GM18526 (cell line): ENCODE measurements at regions not wholly inside any gene's neighbourhood (a gene's known extent, or its start where the extent isn't known, plus 50 kb on each side); places are given as distances from the start of the nearest gene placed in this dataset.

Experiments used
- POLR2A ChIP-seq: IDR thresholded peaks from 3 replicates; pipeline ENCODE4 v1.6.1; 2011; ENCODE audit not compliant: insufficient read length; ENCODE audit errors: extremely low read depth

DNA sequence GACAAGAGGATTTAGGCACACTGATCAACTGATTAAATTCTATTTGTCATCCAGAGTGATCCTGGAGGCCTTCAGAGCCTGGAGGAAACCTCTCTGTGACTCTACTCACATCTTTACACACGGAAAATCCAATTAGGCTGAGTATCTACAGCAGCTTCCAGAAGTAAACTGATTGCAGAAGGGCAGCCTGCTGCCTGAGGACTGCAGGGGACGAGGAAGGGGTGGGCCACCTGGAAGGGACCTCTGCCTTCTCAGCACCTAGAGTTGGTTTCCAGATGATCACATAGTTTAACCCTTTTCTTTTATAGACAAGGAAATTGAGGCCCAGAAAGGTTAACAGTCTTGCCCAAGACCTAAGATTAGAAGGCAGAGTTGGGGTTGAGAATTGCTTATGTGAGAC is 206.1 kb downstream of the DAD1 start:
- no peak for TF ChIP-seq POLR2A

DNA sequence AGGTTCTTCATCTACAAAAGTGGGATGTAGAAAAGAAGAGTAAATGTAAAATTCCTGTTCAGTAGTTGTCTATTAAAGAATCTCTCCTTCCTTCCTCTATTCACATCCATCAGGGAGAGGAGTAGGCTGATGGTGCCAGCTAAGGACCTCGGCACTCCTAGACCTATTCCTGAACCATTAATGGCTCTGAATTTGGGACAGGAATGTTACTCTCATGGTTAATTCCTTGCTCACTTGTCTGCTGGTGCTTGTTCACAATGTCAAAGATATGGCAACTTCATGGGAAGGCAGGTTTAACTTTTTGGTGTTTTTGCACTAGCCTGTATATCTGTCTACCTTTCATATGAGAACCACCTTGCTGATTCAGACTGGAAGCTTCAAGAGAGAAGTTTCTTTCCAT is 206.6 kb downstream of the DAD1 start:
- no peak for TF ChIP-seq POLR2A

DNA sequence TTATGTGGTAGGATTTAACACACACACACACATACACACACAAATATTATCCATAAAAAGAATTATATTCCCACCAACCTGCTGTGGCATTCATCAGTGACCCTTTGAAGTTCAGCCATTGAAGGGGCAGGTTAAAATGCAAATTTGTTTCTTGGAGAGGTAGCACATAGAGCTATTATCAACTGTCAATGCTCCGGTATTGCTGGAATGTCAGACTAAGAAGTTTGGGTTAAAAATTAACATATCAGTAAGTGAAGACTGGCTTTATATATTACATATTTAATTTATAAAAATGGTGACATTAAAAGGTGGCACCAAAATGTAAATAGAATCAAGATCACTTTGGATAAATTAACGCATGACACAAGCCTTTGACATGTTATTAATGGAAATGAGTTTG is 207.3 kb downstream of the DAD1 start:
- TF ChIP-seq POLR2A, result no peak

DNA sequence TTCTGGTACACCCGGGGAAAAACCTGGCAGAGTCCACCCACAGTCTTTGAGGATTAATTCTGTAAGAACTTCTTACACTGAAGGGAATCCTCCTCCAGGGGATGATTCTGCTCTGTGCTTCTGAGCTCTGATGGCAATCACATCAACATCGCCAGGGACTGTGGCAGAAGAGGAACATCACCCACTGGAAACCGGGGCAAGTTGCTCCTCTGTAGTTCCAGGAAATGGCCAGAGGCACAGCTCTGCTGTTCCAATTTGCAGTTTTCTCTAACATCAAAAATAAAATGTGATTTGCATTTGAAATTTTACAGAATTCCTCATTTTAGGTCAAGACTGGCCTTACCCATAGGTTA is 207.6 kb downstream of the DAD1 start:
- no peak for TF ChIP-seq POLR2A

DNA sequence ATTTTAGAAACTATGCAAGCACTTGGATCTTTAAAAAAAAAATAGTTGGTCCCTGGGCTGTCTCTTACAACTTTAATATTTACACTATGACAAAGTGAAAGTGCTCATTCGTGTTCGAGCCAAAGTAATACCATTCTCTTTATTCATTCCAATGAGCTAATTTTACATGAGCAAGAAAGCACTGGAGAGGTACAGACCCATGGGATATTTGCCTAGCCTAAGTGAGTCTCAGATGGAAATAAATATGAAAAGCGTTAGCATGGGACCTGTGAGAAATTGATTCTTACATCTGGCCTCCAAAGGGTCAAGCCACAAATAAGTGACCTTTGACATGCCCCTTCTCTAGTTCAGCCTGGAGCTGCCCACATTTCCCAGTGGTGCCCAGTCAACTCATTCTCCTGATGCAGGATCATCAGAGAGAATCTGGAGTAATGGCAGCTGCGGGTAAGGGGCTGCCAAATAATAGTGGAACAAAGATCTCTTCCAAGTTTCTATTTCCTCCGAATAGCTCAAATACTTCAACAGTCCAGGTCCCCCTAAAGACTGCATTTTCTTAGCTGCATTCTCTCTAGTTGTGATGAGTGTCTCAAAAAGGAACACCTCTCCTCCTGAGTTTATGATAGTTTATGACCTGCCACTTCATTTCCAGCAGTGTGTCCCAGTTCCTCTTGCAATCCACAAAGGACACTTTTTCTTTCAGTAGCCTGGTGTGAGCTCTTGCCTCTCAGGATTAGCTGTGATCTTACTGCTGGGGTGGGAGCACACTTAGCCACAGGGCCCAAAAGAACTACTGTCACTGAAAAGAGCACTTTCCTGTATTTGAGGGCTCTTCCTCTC is 208.2 kb downstream of the DAD1 start:
- TF ChIP-seq POLR2A, result no peak

DNA sequence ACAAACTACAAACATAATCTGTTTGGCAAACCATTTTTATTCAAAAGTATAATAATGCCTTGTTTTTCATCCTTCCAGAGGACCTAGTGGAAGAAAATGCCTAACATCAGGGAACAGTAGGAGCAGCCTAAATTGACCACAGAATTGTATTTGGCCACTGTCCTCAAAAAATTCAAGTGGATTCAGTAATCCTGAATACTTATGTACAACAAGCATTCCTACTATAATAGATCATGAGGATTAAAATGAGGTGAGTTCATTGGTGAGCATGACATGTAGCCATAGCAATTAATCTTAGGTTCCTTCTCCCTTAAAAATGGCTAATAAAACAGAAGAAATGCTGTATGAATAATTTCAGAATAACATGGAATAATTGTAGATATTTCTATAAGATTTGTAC is 209.3 kb downstream of the DAD1 start:
- no peak for TF ChIP-seq POLR2A

DNA sequence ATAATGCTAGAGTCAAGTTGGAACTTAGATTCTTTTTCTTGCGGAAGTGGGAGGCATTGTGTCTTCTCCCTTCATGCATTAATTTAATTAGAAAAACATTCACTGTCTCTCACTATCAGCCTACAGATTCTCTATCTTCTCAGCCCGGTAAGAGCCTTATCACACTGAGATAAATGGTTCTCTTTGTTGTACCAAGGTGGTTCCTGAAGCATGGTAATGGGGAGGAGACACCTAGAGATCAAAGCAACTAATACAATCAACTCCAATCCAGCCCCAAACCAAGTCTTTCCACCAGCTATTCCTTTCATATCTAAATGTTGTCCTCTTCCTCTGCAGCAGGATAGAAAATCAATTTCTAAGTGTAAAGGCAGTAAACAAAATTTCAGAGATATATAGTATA is 210.8 kb downstream of the DAD1 start:
- TF ChIP-seq POLR2A, result no peak

DNA sequence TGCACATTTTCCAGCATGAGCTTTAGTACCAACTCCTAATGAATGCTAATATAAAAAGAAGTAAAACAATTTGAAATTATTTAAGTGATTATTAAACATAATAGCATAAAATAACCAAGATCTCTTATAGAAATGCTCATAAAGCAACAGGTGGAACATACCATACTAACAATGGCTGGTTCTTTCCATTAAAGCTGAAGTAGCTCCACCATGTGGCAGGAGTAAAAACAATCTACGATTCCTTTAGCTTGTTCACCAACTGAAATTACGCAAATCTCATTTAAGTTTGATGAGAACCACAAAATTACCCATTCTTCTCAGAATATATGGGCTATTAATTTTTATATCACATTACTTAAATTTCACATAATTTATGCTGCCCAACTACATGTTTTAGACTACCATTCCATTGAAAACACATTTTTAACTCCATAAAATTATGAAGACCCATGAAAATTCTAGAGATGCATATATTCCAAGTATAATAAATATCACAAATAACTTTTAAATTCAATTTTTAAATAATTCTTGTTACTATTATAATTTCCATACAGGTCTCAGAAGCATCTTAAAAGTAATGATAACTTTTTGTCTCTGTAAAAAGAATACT is 213.6 kb downstream of the DAD1 start:
- no peak for TF ChIP-seq POLR2A

DNA sequence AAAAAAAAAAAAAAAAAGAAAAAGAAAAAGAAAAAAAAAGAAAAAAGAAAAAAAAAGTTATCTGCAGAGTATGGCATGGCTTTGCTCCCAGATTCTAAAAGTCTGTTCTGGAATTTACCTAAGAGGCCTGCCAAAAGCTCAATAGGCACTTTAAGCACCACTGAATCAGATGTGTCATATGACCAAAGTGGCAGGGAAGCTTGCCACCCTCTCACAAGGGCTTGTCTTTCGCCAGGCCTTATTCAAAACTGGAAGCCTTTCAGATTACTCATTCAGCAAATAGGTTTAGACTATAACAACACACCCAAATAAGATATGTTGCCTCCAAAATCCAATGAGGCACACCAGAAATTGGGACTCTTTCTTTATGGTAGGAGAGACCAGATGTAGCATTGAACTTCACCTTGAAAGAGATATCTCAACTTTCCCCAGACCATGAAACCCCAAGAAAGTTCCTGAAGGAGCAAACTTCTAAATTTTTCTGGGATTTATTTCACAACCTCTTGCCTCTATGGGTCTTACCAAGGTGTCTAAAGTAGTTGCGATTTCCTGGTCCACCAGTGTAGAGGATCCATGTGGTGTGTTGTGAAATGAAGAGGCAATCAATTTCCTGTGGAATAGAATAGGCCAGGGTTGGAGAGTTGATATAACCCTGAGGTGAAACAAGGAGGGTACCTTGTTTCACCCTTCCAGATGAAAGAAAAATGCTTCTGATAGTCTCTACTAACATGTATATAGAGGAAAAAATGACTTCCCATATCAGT is 218.8 kb downstream of the DAD1 start:
- TF ChIP-seq POLR2A, result no peak

DNA sequence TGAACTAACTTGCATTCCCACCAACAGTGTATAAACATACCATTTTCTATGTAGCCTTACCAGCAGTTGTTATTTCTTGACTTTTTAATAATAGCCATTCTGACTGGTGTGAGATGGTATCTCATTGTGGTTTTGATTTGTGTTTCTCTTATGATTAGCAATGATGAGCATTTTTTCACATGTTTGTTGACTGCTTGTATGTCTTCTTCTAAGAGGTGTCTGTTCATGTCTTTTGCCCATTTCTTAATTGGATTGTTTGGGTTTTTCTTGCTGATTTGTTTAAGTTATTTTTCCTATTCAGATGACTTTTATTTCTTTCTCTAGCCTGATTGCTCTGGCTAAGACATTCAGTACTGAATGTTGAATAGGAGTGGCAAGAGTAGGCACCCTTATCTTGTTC is 230.3 kb downstream of the DAD1 start:
- no peak for TF ChIP-seq POLR2A

DNA sequence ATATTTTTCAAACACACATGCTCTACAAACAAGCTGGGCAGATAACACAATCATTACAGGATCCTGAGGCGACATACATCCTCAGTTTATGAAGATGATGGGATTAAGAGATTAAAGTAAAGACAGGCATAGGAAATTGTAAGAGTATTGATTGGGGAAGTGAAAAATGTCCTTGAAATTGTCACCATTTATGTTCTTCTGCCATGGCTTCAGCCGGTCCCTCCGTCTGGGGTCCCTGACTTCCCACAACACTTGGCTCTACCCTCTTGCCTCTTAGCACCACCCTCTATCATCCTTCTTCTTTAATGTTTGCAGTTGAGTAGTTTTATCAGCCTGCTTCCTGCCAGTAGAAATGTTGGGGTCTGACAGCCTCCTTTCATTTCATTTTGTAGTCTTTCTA is 244.4 kb downstream of the DAD1 start:
- TF ChIP-seq POLR2A, result no peak

DNA sequence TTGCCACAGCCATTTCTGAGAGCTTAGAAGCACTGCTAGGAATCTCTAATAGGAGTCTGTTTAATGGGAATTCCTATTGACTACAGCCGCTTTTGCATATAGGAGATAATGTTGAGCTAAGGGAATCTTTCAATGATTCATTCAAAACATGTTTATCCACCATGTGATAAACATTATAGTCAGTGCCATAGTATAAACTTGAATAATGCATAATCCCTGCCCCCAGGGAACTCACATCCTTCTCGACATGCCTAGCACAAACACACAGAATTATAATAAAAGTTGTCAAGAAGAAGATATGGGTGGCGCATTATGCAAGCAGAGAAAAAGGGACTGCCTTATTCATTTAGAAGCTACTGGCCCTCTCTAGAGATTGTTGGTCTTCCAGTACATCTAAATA is 248.0 kb downstream of the DAD1 start:
- no peak for TF ChIP-seq POLR2A

DNA sequence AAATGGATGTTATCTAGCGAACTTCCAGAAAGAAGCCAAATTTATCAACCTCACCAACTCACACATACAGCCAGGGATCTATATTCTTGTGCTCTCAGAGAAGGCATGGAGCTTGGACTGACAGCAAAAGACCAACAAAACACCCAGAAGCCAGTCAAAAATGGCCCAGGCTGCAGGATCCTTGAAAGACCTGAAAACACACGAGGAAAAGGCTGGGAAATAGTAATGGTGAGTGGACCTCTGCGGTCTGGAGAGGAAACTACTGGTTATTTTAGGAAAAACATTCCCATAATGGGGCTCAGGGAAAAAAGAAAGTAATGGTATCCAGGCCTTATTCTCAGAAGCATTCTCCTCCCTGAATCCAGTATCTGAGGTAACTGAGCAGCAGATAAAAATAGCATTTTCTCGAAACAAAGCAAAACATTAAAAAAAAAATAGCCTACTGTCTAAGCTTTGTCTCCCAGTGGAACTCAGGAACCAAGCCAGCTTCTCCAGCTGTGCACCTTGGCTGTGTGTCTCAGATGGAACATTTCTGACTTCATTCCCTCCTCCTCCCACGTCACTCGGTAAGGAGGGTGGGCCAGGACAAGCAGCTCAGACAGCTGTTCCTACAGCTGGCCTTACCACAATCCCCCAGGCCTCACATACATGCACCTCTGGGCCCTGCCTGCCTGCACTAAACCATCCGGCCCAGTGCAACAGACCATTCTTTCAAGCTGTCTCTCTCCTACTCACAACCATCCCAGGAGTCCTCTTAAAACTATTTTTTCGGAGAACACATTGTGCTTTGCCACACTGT is 249.9 kb downstream of the DAD1 start:
- no peak for TF ChIP-seq POLR2A

DNA sequence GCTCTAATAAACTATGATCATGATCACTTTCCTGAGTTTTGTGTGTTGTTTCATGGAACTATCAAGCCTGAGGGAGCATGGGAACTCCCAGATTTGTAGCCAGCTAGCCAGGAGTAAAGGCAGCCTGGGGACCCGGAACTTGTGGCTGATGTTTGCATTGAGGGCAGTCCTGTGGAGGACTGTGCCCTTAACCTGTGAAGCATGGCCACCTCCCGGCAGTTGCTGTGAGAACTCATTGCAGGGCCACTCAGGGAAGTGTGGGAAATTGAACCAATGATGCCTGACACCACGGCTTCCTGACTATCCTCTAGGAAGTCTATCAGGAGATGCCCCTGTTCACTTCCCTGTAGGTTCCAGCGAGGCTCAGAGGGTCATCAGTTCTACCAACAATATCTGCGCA is 250.6 kb downstream of the DAD1 start:
- no peak for TF ChIP-seq POLR2A

DNA sequence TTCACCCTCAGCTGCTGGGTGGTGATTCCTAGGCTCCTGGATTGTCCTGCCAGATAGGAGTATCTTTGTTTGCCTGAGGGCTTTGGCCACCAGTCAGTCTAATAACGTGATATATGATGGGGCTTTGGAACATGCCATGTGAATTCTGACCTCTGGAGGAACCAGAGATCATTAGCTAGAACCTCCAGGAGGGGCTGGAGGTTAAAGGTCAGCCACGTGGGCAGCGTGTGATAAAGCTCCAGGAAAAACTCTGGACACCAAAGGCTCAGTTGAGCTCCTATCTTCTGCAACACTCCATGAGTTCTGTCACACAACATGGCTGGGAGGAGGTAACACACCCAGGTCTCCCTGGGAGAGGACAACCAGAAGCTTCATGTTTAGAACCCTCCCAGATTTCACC is 251.1 kb downstream of the DAD1 start:
- TF ChIP-seq POLR2A, result no peak

DNA sequence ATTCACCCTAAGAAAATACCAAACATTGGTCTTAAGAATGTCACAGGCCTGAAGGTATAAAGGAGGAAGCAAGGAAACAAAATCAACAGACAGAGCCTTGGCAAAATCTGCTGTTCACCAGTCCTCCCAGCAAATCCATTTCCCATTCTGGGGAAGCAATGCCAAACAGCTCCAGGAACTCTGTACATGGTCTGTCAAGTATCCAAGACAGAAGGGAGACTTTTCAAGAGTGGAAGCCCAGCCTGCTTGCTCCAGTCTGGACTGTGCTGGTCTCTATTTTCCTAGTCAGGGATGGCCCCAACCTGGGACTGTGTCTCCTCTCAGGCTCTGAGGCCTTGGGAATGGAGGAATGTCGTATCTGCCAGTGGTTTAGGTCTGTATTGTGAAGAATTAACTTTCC is 251.5 kb downstream of the DAD1 start:
- TF ChIP-seq POLR2A, result no peak

DNA sequence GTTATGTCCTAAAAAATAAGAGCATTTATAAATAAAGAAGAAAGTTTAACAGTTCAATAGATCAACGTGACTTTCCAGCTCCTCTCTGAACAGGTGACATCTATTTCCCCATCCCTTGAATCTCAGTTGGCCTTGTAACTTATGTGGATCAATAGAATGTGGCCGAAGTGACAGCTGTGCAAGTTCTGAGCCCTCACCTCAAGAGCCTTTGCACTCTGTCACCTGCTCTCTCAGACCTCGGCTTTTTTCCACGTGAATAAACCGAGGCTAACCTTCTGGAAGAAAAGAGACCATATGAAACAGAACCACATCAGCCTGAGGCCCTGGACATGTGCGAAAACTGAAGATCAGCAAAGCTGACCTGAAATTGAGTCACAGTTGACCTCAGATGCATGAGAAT is 253.0 kb downstream of the DAD1 start:
- no peak for TF ChIP-seq POLR2A
